DMS153 treated with DMSO at 0.1 percent for 48 hours (cell line): ENCODE measurements at regions not wholly inside any gene's neighbourhood (a gene's known extent, or its start where the extent isn't known, plus 50 kb on each side); places are given as distances from the start of the nearest gene placed in this dataset.
"Not testable (repeated sequence)": the region's sequence is repeated elsewhere in the genome, so short reads cannot be mapped to it uniquely, and the experiment has no call there.

Experiments used
- DNase-seq: peaks from one replicate; lab custom pipeline; 2025; ENCODE audit not compliant: unreplicated experiment; lab: John Stamatoyannopoulos, UW

DNA sequence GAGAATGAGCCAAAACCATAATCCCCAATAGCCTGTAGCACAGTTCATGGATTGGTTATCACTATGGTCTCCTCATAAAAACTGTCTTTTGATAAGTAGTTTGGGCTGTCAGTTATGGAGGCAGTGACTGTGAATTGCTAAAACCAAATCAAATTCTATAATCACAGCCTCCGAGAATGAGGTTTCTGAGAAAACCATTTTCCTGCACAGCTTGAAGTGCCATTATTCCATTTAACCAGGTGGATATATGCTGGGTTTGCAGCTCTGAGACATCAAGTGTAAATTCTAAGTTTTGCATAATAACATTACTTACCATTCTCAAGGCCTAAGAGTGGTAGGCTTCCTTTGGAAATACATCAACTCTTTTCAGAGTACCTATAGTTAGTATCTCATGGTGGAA is 485.4 kb downstream of the FRK start:
- DNase-seq = no peak

DNA sequence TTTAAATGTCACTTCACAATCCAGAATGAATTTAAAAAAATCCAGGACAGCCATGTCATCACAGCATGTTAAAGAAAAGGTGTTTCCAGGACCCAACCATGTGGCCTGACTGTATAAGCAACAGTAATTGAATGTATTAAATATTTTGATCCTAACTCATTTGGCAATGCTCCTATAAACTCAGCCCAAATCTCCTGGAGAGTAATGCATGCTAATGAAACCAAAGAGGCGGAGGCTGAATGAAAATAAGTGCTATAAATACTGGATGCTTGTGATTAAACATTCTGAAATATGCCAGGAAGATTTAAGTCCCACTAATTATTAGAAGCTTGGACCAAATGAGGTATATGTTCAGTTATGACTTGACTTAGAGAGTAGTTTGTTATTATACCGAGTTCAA is 486.8 kb downstream of the FRK start:
- DNase-seq = no peak

DNA sequence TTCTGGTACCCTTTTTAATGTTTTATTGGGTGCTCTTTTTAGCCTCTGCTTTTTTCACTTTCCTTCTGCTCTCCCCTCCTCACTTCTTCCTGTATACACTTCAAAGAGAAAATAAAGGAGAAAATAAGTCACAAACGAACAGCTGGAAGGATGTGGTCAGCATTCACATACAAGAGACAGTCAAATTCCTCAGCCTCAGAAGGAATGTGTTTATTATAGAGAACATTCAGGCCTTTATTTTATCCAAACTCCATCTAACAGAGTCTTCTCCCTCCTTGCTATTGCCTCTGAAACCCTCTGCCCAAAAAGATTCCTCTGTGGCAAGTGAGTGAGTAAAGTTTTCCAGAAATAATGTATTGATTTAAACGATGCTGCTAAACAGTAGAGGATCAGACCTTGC is 490.4 kb downstream of the FRK start:
- DNase-seq = no peak

DNA sequence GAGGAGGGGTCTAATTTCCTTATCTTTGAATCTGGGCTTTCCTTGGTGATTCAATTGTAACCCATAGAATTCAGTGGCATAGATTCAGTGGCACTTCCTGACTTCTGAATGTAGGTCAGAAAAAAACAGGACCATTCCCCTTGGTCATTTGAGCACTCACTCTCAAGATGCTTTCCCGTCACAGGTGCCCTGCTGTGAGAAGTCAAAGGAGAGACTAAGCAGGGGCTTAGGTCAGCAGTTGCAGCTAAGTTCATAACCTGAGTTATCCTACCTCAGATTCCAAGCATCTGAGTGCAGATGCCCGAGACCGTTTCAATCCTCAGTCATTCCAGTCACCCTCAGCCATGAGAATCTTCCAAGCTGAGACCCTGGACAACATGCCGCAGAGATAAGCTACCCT is 506.6 kb downstream of the FRK start:
- no peak for DNase-seq

DNA sequence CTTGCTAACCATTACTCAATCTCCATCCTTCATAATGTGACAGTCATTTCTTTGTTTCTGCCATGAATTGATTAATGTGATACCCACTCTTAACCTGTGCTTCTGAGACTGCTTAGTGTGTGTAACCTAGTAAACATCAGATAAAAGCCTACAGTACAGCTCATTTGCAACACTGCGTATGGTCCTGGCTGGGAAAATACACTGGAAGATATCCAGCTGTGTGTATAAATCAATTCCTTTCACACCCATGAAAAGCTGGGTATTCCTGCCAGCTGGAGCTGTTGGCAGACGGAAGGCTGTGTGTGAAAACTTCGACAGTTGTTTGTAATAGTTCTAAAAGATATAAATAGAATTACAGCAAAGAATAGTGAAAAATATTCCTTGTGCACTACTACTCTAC is 509.2 kb downstream of the FRK start:
- DNase-seq = peak; percentile 79

DNA sequence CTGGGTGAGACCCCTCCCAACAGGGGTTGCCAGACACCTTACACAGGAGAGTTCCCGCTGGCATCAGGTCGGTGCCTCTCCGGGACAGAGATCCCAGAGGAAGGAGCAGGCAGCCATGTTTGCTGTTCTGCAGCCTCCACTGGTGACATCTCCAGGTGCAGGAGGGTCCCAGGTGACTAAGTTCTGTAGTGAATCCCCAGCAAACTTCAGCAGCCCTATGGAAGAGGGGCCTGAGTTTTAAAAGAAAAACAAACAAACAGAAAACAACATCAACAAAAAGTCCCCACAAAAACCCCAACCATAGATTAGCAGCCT is 515.1 kb downstream of the FRK start:
- no peak for DNase-seq

DNA sequence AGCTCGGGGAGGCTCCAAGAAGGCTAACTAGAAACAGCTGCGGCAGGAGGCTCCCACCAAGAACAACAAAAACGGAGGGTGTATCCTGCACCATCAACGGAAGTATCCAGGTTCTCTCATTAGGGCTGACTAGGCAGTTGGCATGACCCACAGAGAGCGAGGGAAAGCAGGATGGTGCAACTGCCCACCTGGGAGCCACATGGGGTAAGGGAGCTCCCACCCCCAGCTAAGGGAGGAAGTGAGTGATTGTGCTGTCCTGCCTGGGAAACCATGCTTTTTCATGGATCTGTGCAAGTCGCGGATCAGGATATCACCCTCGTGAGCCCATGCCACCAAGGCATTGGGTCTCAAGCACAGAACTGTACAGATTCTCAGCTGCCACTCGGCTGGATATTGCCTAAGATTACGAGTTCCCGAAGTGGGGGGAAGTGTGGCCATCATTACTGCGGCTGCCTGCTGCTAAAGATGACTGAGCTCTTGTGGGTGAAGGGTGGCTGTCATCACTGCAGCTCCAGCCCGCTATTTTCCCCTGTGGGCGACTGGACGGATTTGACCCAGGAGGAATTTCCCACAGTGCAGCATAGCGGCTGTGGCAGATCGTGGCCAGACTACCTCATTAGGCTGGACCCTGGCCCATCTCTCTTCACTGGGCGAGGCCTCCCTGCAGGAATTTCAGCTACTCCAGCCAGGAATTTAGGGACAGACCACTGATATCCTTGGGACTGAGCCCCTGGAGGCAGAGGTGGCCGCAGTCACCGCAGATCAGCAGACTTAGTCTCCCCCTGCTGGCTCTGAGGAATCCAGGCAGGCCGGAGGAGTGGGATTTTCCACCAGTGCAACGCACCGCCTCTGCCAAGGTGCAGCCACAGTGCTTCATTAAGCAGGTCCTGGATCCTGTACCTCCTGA is 515.7 kb downstream of the FRK start:
- no peak for DNase-seq

DNA sequence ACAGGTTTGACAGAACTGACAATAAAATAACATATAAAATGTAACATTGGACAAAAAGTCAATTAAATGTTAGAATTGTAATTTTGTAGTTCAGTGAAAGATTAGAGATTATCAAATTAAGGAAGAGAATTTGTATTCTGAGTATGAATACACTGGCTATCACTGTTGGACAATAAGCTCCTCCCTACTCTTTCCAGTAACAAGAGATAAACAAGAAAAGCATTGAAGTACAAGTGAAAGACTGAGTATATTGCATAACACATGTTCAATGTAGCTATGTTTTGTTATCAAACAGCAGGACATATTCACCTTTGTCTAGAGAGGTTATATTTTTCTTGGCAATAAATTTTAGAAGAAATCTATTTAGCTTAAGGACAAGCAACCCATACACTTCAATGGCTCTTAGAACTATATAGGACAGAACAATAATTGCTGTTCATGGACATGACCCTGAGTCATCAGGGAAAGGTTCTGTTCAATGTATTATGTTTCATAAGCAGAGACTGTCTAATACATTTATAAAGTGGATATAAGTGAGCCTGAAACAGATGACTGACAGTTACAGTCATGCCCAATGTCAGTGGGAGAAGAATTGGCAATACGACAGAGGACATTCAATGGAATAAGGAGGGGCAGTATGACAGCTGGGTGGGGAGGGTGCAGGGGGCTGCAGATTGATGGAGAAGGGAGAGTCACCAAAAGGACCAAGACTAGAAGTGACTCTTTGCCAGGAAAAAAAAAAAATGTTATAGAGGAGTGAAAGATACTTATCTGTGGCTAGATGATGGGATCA is 520.4 kb downstream of the FRK start:
- no peak for DNase-seq

DNA sequence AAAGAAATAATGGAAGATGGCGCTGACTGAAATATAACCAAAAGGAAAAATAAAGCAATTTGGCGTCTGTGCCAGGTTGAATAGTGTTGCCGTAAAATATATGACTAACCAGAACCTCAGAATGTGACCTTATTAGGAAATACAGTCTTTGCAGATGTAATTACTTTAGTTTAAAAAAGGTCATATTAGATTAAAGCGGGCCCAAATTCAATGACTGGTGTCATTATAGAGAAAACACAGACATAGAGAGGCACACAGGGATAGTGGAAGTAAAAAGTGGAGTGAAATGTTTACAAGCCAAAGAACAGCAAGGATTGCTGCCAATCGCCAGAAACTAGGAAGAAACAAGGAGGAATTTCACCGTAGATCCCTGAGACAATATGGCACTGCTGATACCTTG is 521.2 kb downstream of the FRK start:
- no peak for DNase-seq

DNA sequence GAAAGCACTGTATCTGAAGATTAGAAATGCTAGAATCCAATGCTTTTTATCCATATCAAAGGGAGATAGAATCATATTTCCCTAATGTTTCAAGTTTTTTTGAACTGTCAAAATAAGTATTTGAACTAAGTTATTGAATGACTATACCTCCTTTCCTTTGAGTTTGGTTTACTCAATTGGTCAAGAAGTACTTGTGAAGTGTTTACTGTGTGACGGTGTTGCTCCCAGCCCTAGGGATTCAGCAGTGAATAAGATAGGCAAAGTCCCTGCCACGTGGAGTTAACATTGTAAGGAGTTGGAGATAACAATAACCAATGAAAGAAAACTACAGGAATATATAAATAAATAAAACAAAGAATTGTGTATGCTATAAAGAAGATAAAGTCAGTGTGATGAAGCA is 535.9 kb downstream of the FRK start:
- no peak for DNase-seq

DNA sequence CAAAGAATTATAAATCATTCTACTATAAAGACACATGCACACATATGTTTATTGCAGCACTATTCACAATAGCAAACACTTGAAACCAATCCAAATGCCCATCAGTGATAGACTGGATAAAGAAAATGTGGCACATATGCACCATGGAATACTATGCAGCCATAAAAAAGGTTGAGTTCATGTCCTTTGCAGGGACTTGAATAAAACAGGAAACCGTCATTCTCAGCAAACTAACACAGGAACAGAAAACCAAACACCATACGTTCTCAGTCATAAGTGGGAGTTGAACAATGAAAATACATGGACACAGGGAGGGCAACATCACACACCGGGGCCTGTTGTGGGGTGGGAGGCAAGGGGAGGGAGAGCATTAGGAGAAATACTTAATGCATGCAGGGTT is 538.9 kb downstream of the FRK start:
- DNase-seq = not testable (repeated sequence)

DNA sequence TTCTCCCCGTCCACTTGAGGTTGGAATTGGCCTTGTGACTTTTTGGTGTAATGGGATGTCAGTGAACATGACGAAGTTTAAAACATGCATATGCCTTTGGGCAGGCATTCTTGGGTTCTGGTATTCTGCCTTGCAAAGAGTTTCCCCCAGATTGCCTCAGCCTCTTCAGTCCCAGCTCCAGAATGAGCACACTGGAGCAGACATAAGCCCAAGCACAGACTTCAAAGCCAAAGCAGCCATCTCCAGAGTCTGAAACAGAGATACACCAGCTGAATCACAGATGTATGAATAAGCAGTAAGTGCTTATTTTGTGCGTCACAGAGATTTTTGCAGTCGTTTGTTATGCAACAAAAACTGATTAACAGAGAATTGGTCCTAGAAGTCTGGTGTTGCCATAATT is 546.0 kb downstream of the FRK start:
- no peak for DNase-seq

DNA sequence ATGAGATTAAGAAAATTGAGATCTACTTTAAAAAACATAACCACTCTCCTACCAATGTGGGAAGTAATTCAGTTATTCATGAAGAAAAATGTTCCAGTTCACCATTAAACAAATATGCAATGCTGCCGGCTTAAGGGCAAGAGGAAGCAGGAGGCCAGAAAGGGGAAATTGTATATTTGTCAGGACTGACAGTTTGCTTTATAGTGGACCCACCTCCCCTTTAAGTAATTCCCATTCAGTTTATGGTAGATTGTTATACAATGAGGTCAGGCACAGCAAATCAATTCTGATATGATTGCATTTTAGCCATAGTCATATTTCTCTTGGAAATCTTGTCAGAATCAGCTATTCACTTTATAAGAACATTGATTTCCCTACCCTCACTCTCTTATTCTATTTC is 547.8 kb downstream of the FRK start:
- DNase-seq = no peak

DNA sequence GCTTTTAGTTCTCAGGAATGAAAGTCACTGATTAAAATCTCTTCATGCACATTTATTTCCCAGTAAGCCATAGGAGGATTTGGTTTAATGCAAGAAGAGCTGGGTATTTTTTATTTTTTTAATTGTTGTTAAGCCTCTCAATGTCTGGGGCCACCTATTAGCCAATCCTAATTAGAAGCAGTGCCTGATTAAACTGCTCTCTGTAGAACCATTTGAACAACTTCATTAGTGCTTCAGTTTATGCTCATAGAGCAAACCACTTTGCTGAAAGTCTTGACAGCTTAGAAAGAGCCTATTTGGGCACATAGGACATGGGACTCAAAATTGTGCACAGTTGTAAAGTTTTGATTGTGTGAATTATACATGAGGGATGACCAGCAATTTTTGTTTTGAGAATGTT is 548.9 kb downstream of the FRK start:
- DNase-seq = no peak

DNA sequence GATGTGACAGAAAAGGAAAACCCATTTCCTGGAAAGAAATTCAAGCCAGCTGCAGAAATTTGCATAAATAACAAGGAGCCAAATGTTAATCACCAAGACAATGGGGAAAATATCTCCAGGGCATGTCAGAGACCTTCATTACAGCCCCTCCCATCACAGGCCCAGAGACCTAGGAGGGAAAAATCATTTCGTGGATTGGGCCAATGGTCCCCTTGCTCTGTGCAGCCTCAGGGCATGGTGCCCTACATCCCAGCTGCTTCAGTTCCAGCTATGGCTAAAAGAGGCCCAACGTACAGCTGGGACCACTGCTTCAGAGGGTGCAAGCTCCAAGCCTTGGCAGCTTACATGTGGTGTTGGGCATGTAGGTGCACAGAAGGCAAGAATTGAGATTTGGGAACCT is 558.3 kb downstream of the FRK start:
- not testable (repeated sequence) for DNase-seq

DNA sequence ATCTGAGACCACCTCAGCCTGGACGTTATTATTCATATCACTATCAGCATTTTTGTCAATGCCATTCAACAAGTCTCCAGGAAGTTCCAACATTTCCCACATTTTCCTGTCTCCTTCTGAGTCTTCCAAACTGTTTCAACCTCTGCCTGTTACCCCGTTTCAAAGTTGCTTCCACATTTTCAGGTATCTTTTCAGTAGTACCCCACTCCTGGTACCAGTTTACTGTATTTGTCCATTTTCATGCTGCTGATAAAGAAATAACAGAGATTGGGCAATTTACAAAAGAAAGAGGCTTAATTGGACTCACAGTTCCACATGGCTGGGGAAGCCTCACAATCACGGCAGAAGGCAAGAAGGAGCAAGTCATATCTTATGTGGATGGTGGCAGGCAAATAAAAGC is 565.5 kb downstream of the FRK start:
- DNase-seq = no peak

DNA sequence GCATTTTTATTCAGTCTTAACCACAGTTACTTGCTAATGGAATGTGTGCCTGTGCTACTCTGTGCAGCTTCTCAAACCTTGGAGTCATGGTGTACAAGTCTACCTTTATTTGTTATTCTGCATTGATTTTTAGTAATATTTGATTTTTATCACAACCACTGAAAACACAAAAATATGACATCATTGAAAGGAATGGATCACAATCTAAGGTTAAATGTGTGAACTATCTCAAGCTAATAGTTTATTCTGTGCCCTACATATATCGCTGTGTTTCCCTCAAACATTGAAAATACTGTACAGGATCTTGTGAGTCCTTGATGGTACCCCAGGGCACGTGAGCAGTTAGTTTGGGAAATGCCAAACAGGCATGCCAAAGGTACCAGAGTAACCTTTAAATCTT is 573.4 kb downstream of the FRK start:
- DNase-seq = no peak

DNA sequence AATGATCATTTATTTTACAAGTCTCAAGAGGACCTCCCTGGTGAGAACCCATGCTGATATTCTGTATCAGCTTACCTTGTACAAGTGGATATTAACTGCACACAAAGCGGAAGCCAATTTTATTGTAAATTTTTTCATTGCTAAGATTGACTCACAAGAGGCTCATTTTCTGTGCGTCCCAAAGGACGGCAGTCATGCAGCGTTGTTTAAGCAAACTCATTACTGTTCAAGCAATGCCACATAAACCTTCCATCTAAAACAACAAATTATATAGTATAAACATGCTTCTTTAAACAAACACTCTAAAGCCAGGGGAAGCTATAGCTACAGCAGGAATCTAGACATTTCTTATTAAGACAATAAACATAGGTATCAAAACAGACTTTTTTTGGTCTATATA is 575.3 kb downstream of the FRK start:
- peak; percentile 87 for DNase-seq

DNA sequence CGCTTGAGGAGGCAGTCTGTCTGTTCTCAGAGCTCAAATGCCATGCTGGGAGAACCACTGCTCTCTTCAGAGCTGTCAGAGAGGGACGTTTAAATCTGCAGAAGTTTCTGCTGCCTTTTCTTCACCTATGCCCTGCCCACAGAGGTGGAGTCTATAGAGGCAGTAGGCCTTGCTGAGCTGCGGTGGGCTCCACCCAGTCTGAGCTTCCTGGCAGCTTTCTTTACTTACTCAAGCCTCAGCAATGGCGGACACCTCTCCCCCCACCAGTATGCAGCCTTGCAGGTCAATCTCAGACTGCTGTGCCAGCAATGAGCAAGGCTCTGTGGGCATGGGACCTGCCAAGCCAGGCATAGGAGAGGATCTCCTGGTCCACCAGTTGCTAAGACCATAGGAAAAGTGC is 580.1 kb downstream of the FRK start:
- not testable (repeated sequence) for DNase-seq

DNA sequence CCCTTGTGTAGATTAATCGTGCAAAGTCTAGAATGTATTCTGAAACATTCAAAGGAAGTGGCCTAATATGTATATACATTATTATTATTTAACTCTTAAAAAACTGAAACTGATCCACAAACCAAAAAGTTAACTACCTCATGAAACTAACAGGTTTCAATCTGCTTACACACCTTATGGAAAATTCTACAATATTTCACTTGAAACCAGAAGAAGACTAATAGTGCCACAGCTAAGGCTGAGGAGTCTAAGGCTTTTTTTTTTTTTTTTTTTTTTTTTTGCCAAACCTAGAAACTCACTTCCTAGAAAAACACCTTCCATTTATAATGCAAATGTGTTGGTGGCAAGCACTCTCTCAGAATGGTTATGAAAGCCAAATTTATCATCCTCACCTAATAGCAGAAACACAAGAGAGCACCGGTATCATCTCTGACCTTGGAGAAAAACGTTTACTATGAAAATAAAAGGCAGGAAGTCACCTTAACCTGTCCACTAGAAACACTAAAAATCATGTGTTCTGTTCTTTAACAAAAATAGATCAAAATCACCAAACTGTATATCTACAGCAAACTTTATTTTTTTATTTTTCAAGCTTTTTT is 586.1 kb downstream of the FRK start:
- DNase-seq = no peak

DNA sequence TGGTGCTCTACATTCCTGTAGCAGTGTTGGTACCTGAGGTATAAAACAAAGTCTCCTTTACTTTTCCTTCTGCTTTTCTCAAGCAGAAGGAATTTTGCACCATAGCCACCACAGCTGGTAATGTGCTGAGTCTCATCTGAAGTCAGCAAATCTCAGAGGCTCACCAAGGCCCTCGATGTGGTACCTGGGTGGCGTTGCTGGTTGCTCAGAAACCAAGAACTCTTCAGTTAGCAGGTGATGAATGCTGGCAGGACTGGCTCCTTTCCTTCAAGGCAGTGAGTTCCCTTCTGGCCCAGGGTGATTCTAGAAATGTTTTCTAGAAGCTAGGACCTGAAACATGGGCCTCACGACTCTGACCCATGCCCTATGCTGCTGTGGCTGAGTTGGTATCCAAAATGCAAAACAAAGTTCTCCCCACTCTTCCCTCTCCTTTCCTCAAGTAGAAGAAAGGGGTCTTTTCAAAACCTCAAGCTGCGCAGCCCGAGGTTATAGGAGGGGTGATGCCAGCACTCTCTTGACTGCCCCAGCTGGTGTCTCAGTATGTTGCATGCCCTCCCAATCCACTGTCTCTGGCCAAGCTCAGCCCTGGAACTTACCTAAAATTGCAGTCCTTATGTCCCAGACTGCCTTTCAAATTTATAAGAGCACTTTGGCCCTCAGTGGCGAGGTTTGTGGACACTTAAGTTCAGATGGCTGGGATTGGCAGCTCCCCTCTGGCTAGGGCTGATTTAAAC is 592.3 kb downstream of the FRK start:
- DNase-seq = no peak
